ENCODE measurements at regions not wholly inside any gene's neighbourhood (a gene's known extent, or its start where the extent isn't known, plus 50 kb on each side); places are given as distances from the start of the nearest gene placed in this dataset.

DNA sequence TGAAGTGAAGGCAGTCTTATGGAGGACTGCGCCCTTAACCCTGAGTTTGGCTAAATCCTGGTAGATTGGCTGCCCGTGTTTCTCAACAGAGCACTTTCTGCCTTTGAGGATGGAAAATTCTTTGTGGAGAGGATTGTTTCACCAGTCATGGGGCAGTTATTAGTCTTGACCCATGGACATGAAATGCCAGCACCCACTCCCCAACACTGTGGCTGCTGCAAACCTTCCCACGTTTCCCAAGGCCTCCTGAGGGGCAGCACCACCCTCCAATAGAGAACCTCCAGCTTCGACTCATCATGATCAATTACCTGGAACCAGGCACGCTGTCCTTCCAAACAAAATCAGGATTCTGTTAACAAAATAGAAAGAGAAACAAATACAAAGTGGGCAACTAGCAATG is 117.8 kb downstream of the PXDC1 start:
- Histone ChIP-seq H2BK20ac (ENCODE audit: low read depth, low read length) (no peak overlapping the region), H3K14ac (replicated peaks; ENCODE audit: low read depth, low read length) (no peak overlapping the region), H3K9ac (ENCODE audit: low read depth, low read length) (no peak overlapping the region), H2AK5ac (ENCODE audit: low read depth, low read length) (no peak overlapping the region), H4K8ac (ENCODE audit: low read depth in 2 of 2, low read length in 2 of 2) (no peak overlapping the region), H3K4me3 (ENCODE audit: insufficient read depth, low read depth, low read length) (no peak overlapping the region), H3K4ac (ENCODE audit: low read depth, low read length) (no peak overlapping the region), H2AK9ac (replicated peaks; ENCODE audit: low read depth, low read length, poor library complexity) (no peak overlapping the region), H3K79me1 (ENCODE audit: low read depth in 1 of 2, low read length in 2 of 2) (no peaks in the 10 kb centered on the region), H3K4me1 (ENCODE audit: control insufficient read depth, insufficient read depth, low read length) (no peaks in the 10 kb centered on the region), H3K9me3 (ENCODE audit: control insufficient read depth, insufficient read depth, low read length) (no peaks in the 10 kb centered on the region), H3K27ac (ENCODE audit: insufficient read depth, low read length) (no peak overlapping the region), H3K23ac (ENCODE audit: low read depth, low read length) (no peak overlapping the region), H3K27me3 (ENCODE audit: control insufficient read depth, insufficient read depth, low read length) (peaks cover 43% of the 10 kb centered on the region), H2BK5ac (ENCODE audit: low read depth, low read length, poor library complexity, severe bottlenecking) (no peak overlapping the region), H2AFZ (replicated peaks; ENCODE audit: low read length, poor library complexity) (no peak overlapping the region), H3K4me2 (ENCODE audit: low read depth, low read length) (no peak overlapping the region), H4K5ac (ENCODE audit: low read depth, low read length) (no peak overlapping the region), H3K36me3 (ENCODE audit: control insufficient read depth, insufficient read depth, low read length) (no peaks in the 10 kb centered on the region), H3K9me1 (ENCODE audit: insufficient read depth, low read length) (no peaks in the 10 kb centered on the region), H3K18ac (ENCODE audit: low read depth, low read length) (no peak overlapping the region), H4K20me1 (ENCODE audit: insufficient read depth, low read length) (no peaks in the 10 kb centered on the region), H3K56ac (ENCODE audit: extremely low read depth, insufficient read depth, low read length) (no peak overlapping the region), H2BK15ac (ENCODE audit: low read depth, low read length) (no peak overlapping the region), H4K91ac (ENCODE audit: insufficient read depth, low read depth, low read length) (no peak overlapping the region), H2BK120ac (ENCODE audit: low read depth, low read length) (no peak overlapping the region)
- ChIA-PET POLR2A (ENCODE audit: unreplicated experiment) (no interaction called here), CTCF (no interaction called here)
- ATAC-seq (ENCODE audit: low read depth) (no peak), DNase-seq (no peak)
- in situ Hi-C loops (cut with MboI; ENCODE audit: low sequenced_read_pairs) (no loop called here), intact Hi-C loops (cut with micrococcal nuclease) (no loop called here), dilution Hi-C loops (cut with HindIII; ENCODE audit: low sequenced_read_pairs, unreplicated experiment) (no loop called here)
- TF ChIP-seq, protein P1, sequence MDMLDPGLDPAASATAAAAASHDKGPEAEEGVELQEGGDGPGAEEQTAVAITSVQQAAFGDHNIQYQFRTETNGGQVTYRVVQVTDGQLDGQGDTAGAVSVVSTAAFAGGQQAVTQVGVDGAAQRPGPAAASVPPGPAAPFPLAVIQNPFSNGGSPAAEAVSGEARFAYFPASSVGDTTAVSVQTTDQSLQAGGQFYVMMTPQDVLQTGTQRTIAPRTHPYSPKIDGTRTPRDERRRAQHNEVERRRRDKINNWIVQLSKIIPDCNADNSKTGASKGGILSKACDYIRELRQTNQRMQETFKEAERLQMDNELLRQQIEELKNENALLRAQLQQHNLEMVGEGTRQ (IDR thresholded peaks at IDR 0.05; ENCODE audit: low read depth, low read length) = no peak
- TF ChIP-seq FOS (IDR thresholded peaks at IDR 0.05; ENCODE audit: low read depth, low read length) (no peak), MAZ (IDR thresholded peaks at IDR 0.05; ENCODE audit: borderline replicate concordance, low read depth, low read length) (no peak)
- TF ChIP-seq, protein P2, sequence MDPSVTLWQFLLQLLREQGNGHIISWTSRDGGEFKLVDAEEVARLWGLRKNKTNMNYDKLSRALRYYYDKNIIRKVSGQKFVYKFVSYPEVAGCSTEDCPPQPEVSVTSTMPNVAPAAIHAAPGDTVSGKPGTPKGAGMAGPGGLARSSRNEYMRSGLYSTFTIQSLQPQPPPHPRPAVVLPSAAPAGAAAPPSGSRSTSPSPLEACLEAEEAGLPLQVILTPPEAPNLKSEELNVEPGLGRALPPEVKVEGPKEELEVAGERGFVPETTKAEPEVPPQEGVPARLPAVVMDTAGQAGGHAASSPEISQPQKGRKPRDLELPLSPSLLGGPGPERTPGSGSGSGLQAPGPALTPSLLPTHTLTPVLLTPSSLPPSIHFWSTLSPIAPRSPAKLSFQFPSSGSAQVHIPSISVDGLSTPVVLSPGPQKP (IDR thresholded peaks at IDR 0.05; ENCODE audit: borderline replicate concordance, low read depth, low read length) = no peak
- BruUV-seq (replicated peaks) = no TSS peak
- no CpG with 5 or more reads among the region's 5 CpGs for WGBS, 2 experiments (ENCODE audit: extremely low coverage in 2 of 2, insufficient read length in 1 of 2)
